HG02571 (cell line): ENCODE measurements at regions not wholly inside any gene's neighbourhood (a gene's known extent, or its start where the extent isn't known, plus 50 kb on each side); places are given as distances from the start of the nearest gene placed in this dataset.
"Not testable (repeated sequence)": the region's sequence is repeated elsewhere in the genome, so short reads cannot be mapped to it uniquely, and the experiment has no call there.

Experiments
- ATAC-seq: cut with Tn5 transposase; IDR thresholded peaks from one replicate; pipeline ENCODE4 v1.9.1; 2021; ENCODE audit warnings: mild to moderate bottlenecking, moderate library complexity; ENCODE audit not compliant: unreplicated experiment

- ATAC-seq = not testable (repeated sequence)
These were observed 737.1 kb downstream of the TRHDE start for GRCh38 chr12:73009138-73009834.

- no peak for ATAC-seq
These were observed 745.8 kb downstream of the TRHDE start for GRCh38 chr12:73017981-73018380.

- no peak for ATAC-seq
These were observed 781.7 kb downstream of the TRHDE start for GRCh38 chr12:73053893-73054292.

GRCh38 chr12:73057428-73057827 is 785.3 kb downstream of the TRHDE start:
- no peak for ATAC-seq

- no peak for ATAC-seq
These were observed 793.7 kb downstream of the TRHDE start for GRCh38 chr12:73065913-73066312.

- ATAC-seq = no peak
These were observed 795.4 kb downstream of the TRHDE start for GRCh38 chr12:73067616-73068015.

- no peak for ATAC-seq
These were observed 800.0 kb downstream of the TRHDE start for GRCh38 chr12:73072214-73072613.

- no peak for ATAC-seq
These were observed 804.6 kb downstream of the TRHDE start for GRCh38 chr12:73076760-73077159.

GRCh38 chr12:73083736-73084135 is 811.6 kb downstream of the TRHDE start:
- no peak for ATAC-seq

GRCh38 chr12:73106296-73106695 is 834.1 kb downstream of the TRHDE start:
- no peak for ATAC-seq

- ATAC-seq = no peak
These were observed 834.7 kb downstream of the TRHDE start for GRCh38 chr12:73106896-73107295.

- ATAC-seq = no peak
These were observed 838.6 kb downstream of the TRHDE start for GRCh38 chr12:73110816-73111215.

GRCh38 chr12:73112035-73112816 is 840.1 kb downstream of the TRHDE start:
- no peak for ATAC-seq

- ATAC-seq = no peak
These were observed 852.3 kb downstream of the TRHDE start for GRCh38 chr12:73124480-73124879.

- no peak for ATAC-seq
These were observed 853.0 kb downstream of the TRHDE start for GRCh38 chr12:73125148-73125547.

GRCh38 chr12:73136386-73136785 is 864.2 kb downstream of the TRHDE start:
- no peak for ATAC-seq

GRCh38 chr12:73139642-73140041 is 867.5 kb downstream of the TRHDE start:
- ATAC-seq = not testable (repeated sequence)

GRCh38 chr12:73158341-73158740 is 886.2 kb downstream of the TRHDE start:
- ATAC-seq = no peak

GRCh38 chr12:73159954-73160353 is 887.8 kb downstream of the TRHDE start:
- ATAC-seq = no peak

- no peak for ATAC-seq
These were observed 889.8 kb downstream of the TRHDE start for GRCh38 chr12:73161970-73162369.

- ATAC-seq = no peak
These were observed 908.6 kb downstream of the TRHDE start for GRCh38 chr12:73180734-73181133.

GRCh38 chr12:73181244-73181643 is 909.1 kb downstream of the TRHDE start:
- ATAC-seq = no peak
